ENCODE measurements at regions not wholly inside any gene's neighbourhood (a gene's known extent, or its start where the extent isn't known, plus 50 kb on each side); places are given as distances from the start of the nearest gene placed in this dataset.

GRCh38 chr14:76599141-76599540, 162.1 kb upstream of the VASH1 start:
- DNase-seq (ENCODE audit: extremely low spot score): no peak
- ChIA-PET CTCF (no interaction called here), POLR2A (no interaction called here)
- TF ChIP-seq CTCF (IDR thresholded peaks at IDR 0.05; ENCODE audit: control extremely low read depth, extremely low read depth, low read depth, missing control alignments): no peak

- ChIA-PET POLR2A (no interaction called here), CTCF (no interaction called here)
- DNase-seq (ENCODE audit: extremely low spot score): no peak
- TF ChIP-seq CTCF (IDR thresholded peaks at IDR 0.05; ENCODE audit: control extremely low read depth, extremely low read depth, low read depth, missing control alignments): no peak
Observed at GRCh38 chr14:76599559-76600287, 161.5 kb upstream of the VASH1 start.

GRCh38 chr14:76603713-76604112, 157.6 kb upstream of the VASH1 start:
- ChIA-PET POLR2A (no interaction called here), CTCF (interaction anchor here (1.1 kb wide), 1 partner anchor 44 kb away, joined by 3 read pairs; no protein-coding TSS in a partner anchor)
- DNase-seq (ENCODE audit: extremely low spot score): no peak
- TF ChIP-seq CTCF (IDR thresholded peaks at IDR 0.05; ENCODE audit: control extremely low read depth, extremely low read depth, low read depth, missing control alignments): no peak

- ChIA-PET POLR2A (no interaction called here), CTCF (no interaction called here)
- TF ChIP-seq CTCF (IDR thresholded peaks at IDR 0.05; ENCODE audit: control extremely low read depth, extremely low read depth, low read depth, missing control alignments): no peak
- no peak for DNase-seq (ENCODE audit: extremely low spot score)
Observed at GRCh38 chr14:76607510-76607909, 153.8 kb upstream of the VASH1 start.

- POLR2A ChIA-PET: no interaction called here
- CTCF ChIA-PET: no interaction called here
- no peak for TF ChIP-seq CTCF (IDR thresholded peaks at IDR 0.05; ENCODE audit: control extremely low read depth, extremely low read depth, low read depth, missing control alignments)
- DNase-seq (ENCODE audit: extremely low spot score): no peak
Observed at GRCh38 chr14:76612654-76613053, 148.6 kb upstream of the VASH1 start.

GRCh38 chr14:76613616-76614015, 147.7 kb upstream of the VASH1 start:
- POLR2A ChIA-PET: no interaction called here
- TF ChIP-seq CTCF (IDR thresholded peaks at IDR 0.05; ENCODE audit: control extremely low read depth, extremely low read depth, low read depth, missing control alignments): no peak
- DNase-seq (ENCODE audit: extremely low spot score): no peak
- CTCF ChIA-PET: interaction anchor here (1.4 kb wide), 1 partner anchor 8 kb away, joined by 3 read pairs; no protein-coding TSS in a partner anchor
